ENCODE measurements at regions not wholly inside any gene's neighbourhood (a gene's known extent, or its start where the extent isn't known, plus 50 kb on each side); places are given as distances from the start of the nearest gene placed in this dataset.

- no peak for DNase-seq
Observed at GRCh38 chr2:166634706-166635105, 140.7 kb upstream of the SCN7A start.

- peak; percentile 32 for DNase-seq
Observed at GRCh38 chr2:166632616-166633015, 138.6 kb upstream of the SCN7A start.

GRCh38 chr2:166628478-166629136 is 134.6 kb upstream of the SCN7A start:
- no peak for DNase-seq

GRCh38 chr2:166627893-166628292 is 133.8 kb upstream of the SCN7A start:
- DNase-seq, result no peak

GRCh38 chr2:166625670-166626069 is 131.6 kb upstream of the SCN7A start:
- DNase-seq, result no peak

GRCh38 chr2:166614503-166614902 is 120.5 kb upstream of the SCN7A start:
- peak; percentile 82 for DNase-seq

GRCh38 chr2:166614029-166614428 is 120.0 kb upstream of the SCN7A start:
- peak; percentile 10 for DNase-seq

GRCh38 chr2:166613226-166613625 is 119.2 kb upstream of the SCN7A start:
- no peak for DNase-seq

- no peak for DNase-seq
Observed at GRCh38 chr2:166612214-166612613, 118.2 kb upstream of the SCN7A start.

GRCh38 chr2:166610913-166611305 is 116.9 kb upstream of the SCN7A start:
- no peak for DNase-seq

GRCh38 chr2:166610180-166610912 is 116.3 kb upstream of the SCN7A start:
- DNase-seq, result no peak

- DNase-seq, result peak; percentile 84
Observed at GRCh38 chr2:166609183-166609959, 115.3 kb upstream of the SCN7A start.

GRCh38 chr2:166607880-166608279 is 113.8 kb upstream of the SCN7A start:
- DNase-seq, result no peak

GRCh38 chr2:166593403-166593802 is 99.4 kb upstream of the SCN7A start:
- DNase-seq, result no peak

GRCh38 chr2:166592750-166593149 is 98.7 kb upstream of the SCN7A start:
- no peak for DNase-seq

GRCh38 chr2:166591226-166591625 is 97.2 kb upstream of the SCN7A start:
- no peak for DNase-seq

GRCh38 chr2:166573391-166573790 is 79.3 kb upstream of the SCN7A start:
- no peak for DNase-seq

GRCh38 chr2:166572937-166573336 is 78.9 kb upstream of the SCN7A start:
- DNase-seq, result no peak

- DNase-seq, result no peak
Observed at GRCh38 chr2:166568409-166568808, 74.4 kb upstream of the SCN7A start.

GRCh38 chr2:166565501-166565900 is 71.5 kb upstream of the SCN7A start:
- no peak for DNase-seq

- no peak for DNase-seq
Observed at GRCh38 chr2:166563894-166564293, 69.8 kb upstream of the SCN7A start.

- DNase-seq, result no peak
Observed at GRCh38 chr2:166560022-166560421, 66.0 kb upstream of the SCN7A start.

- no peak for DNase-seq
Observed at GRCh38 chr2:166550923-166551322, 56.9 kb upstream of the SCN7A start.

- DNase-seq, result no peak
Observed at GRCh38 chr2:166545473-166545872, 51.4 kb upstream of the SCN7A start.

Data from NCI-H2029 (cell line).